CD14-positive monocyte (primary cell): ENCODE measurements at regions not wholly inside any gene's neighbourhood (a gene's known extent, or its start where the extent isn't known, plus 50 kb on each side); places are given as distances from the start of the nearest gene placed in this dataset.

Source experiments
- DNase-seq, 3 donors: peaks; one replicate each; pipeline ENCODE4 v3.0.0-alpha.2; 2011 to 2022
- H2AFZ ChIP-seq: 2 replicates; pipeline ENCODE4 v1.6.0; 2012; ENCODE audit warnings: mild to moderate bottlenecking, low read depth, low read length, inconsistent platforms; ENCODE audit not compliant: insufficient read depth, poor library complexity, severe bottlenecking
- H3K27ac ChIP-seq, 2 donors: 1 replicate in 1 of 2; 2 replicates in 1 of 2; pipeline ENCODE4 v1.5.1; 2012 to 2013; ENCODE audit warnings: low read length in 2 of 2, control low read depth in 1 of 2, inconsistent platforms in 1 of 2, low read depth in 1 of 2, mild to moderate bottlenecking in 1 of 2
- H3K27me3 ChIP-seq, 2 donors: one replicate each; pipeline versions ENCODE4 v1.6.0 to v1.6.1; 2011 to 2013; ENCODE audit warnings: low read length in 2 of 2; ENCODE audit not compliant: control insufficient read depth in 2 of 2, insufficient read depth in 2 of 2
- H3K36me3 ChIP-seq, 2 donors: replicated peaks in 1 of 2; 1 replicate in 1 of 2; 2 replicates in 1 of 2; pipeline versions ENCODE4 v1.5.1 to v1.6.1; 2012 to 2013; ENCODE audit warnings: low read length in 2 of 2, control low read depth in 1 of 2, inconsistent platforms in 1 of 2, mild to moderate bottlenecking in 1 of 2; ENCODE audit not compliant: insufficient read depth in 2 of 2, control insufficient read depth in 1 of 2
- H3K4me1 ChIP-seq, 2 donors: 1 replicate in 1 of 2; 2 replicates in 1 of 2; pipeline versions ENCODE4 v1.5.1 to v1.6.1; 2012 to 2013; ENCODE audit warnings: low read length in 2 of 2, control low read depth in 1 of 2, inconsistent platforms in 1 of 2, mild to moderate bottlenecking in 1 of 2, moderate library complexity in 1 of 2; ENCODE audit not compliant: insufficient read depth in 2 of 2, control insufficient read depth in 1 of 2
- H3K4me2 ChIP-seq: replicated peaks from 2 replicates; pipeline ENCODE3; 2012; ENCODE audit warnings: low read length, moderate library complexity, mild to moderate bottlenecking; ENCODE audit not compliant: poor library complexity, severe bottlenecking; ENCODE audit errors: extremely low read depth
- H3K4me3 ChIP-seq, 3 experiments: fragments of 200-600 bp in 1 of 3; sonication (generic) in 1 of 3; replicated peaks in 1 of 3; 1 replicate in 2 of 3; 2 replicates in 1 of 3; pipeline ENCODE4 v1.5.1; 2011 to 2013; ENCODE audit warnings: low read length in 3 of 3, mild to moderate bottlenecking in 3 of 3, control low read depth in 2 of 3, low read depth in 2 of 3, inconsistent platforms in 1 of 3, moderate library complexity in 1 of 3
- H3K79me2 ChIP-seq: 2 replicates; pipeline ENCODE4 v1.6.0; 2012; ENCODE audit warnings: mild to moderate bottlenecking, control low read depth, inconsistent platforms, low read length, moderate library complexity; ENCODE audit not compliant: insufficient read depth
- H3K9ac ChIP-seq: 2 replicates; pipeline ENCODE4 v1.6.0; 2017; ENCODE audit warnings: low read length, mild to moderate bottlenecking; ENCODE audit not compliant: insufficient read depth, poor library complexity, severe bottlenecking
- H3K9me3 ChIP-seq, 2 donors: replicated peaks in 1 of 2; 1 replicate in 1 of 2; 2 replicates in 1 of 2; pipeline versions ENCODE4 v1.5.1 to v1.6.1; 2012 to 2013; ENCODE audit warnings: low read length in 2 of 2, control low read depth in 1 of 2; ENCODE audit not compliant: control insufficient read depth in 1 of 2, insufficient read depth in 1 of 2
- H4K20me1 ChIP-seq: 2 replicates; pipeline ENCODE4 v1.6.0; 2012; ENCODE audit warnings: mild to moderate bottlenecking, low read length, control low read depth, moderate library complexity; ENCODE audit not compliant: insufficient read depth
- H3K27ac Mint-ChIP-seq, 7 donors: one replicate each; pipeline ENCODE4 v1.8.0; 2020; ENCODE audit warnings: mild to moderate bottlenecking in 7 of 7, mixed read lengths in 7 of 7, moderate library complexity in 6 of 7, inconsistent platforms in 2 of 7
- H3K27me3 Mint-ChIP-seq, 3 donors: one replicate each; pipeline ENCODE4 v1.8.0; 2021 to 2022; ENCODE audit warnings: low read depth in 3 of 3, mild to moderate bottlenecking in 3 of 3, mixed read lengths in 3 of 3, moderate library complexity in 3 of 3, inconsistent platforms in 1 of 3
- H3K36me3 Mint-ChIP-seq, 2 donors: one replicate each; pipeline ENCODE4 v1.8.0; 2020; ENCODE audit warnings: mixed read lengths in 2 of 2, inconsistent platforms in 1 of 2, mild to moderate bottlenecking in 1 of 2
- H3K4me1 Mint-ChIP-seq: one replicate; pipeline ENCODE4 v1.8.0; 2020; ENCODE audit warnings: mild to moderate bottlenecking, mixed read lengths
- H3K4me3 Mint-ChIP-seq, 2 donors: one replicate each; pipeline ENCODE4 v1.8.0; 2020; ENCODE audit warnings: mild to moderate bottlenecking in 2 of 2, mixed read lengths in 2 of 2, moderate library complexity in 1 of 2
- H3K9me3 Mint-ChIP-seq, 7 donors: one replicate each; pipeline ENCODE4 v1.8.0; 2020 to 2022; ENCODE audit warnings: mixed read lengths in 7 of 7, mild to moderate bottlenecking in 6 of 7, moderate library complexity in 6 of 7, inconsistent platforms in 2 of 7
- WGBS: methylation state at CpG from one replicate; pipeline ENCODE4 v1.1.5; 2013; ENCODE audit warnings: missing lambda C conversion rate; ENCODE audit not compliant: insufficient coverage; 5-methylcytosine and 5-hydroxymethylcytosine counted together
- intact Hi-C, 2 donors: fragments of 100-400 bp; cut with micrococcal nuclease; formaldehyde crosslinking; loops; one replicate each; pipeline versions ENCODE4 v1.15.0 to v1.15.1; 2023
- TF ChIP-seq, protein P1 (sequence below): fragments of 200-600 bp; IDR thresholded peaks from one replicate; pipeline ENCODE4 v1.8.0; 2022; ENCODE audit warnings: antibody characterized with exemption, mild to moderate bottlenecking

DNA sequence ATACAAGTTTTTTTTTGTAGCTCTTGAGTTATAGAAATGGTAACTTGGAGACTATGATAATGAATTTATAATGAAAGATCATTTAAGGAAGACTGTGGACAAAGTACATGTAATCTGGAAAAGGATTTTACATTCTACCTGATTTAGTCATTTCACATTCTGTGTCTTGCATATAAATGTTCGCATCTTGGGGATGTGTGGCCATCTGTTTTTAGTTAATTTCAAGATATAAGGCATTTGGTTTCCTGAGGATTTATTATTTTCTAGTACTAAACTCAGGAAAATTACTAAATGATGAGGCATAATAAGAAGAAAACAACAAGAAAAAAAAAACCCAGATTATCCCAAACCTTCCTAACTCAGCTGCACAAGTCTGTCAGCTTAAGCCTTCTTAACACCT, 112.7 kb upstream of the PRL start:
- no CpG with 5 or more reads among the region's 1 CpG for WGBS
- no peak overlapping the region for H3K9ac ChIP-seq
- H3K9me3 Mint-ChIP-seq, result peaks cover 0 to 4% (median 0%) of the 10 kb centered on the region in 7 donors
- H3K4me2 ChIP-seq, result no peak overlapping the region
- no peak overlapping the region for H3K4me3 ChIP-seq
- no peaks in the 10 kb centered on the region for H3K36me3 ChIP-seq
- no peaks in the 10 kb centered on the region for H3K79me2 ChIP-seq
- no peak for DNase-seq
- TF ChIP-seq, protein P1, sequence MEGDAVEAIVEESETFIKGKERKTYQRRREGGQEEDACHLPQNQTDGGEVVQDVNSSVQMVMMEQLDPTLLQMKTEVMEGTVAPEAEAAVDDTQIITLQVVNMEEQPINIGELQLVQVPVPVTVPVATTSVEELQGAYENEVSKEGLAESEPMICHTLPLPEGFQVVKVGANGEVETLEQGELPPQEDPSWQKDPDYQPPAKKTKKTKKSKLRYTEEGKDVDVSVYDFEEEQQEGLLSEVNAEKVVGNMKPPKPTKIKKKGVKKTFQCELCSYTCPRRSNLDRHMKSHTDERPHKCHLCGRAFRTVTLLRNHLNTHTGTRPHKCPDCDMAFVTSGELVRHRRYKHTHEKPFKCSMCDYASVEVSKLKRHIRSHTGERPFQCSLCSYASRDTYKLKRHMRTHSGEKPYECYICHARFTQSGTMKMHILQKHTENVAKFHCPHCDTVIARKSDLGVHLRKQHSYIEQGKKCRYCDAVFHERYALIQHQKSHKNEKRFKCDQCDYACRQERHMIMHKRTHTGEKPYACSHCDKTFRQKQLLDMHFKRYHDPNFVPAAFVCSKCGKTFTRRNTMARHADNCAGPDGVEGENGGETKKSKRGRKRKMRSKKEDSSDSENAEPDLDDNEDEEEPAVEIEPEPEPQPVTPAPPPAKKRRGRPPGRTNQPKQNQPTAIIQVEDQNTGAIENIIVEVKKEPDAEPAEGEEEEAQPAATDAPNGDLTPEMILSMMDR, result no peak
- H3K27ac ChIP-seq, result no peak overlapping the region
- H2AFZ ChIP-seq, result no peak overlapping the region
- peaks cover 0 to under 1% of the 10 kb centered on the region in 2 donors for H3K4me1 ChIP-seq
- H4K20me1 ChIP-seq, result no peaks in the 10 kb centered on the region
- no peak overlapping the region for H3K27ac Mint-ChIP-seq
- intact Hi-C loops, result no loop called here
- no peaks in the 10 kb centered on the region for H3K9me3 ChIP-seq
- H3K27me3 ChIP-seq, result no peaks in the 10 kb centered on the region
- no peak overlapping the region for H3K4me3 Mint-ChIP-seq
- H3K4me1 Mint-ChIP-seq, result peaks cover 11% of the 10 kb centered on the region
- H3K36me3 Mint-ChIP-seq, result no peaks in the 10 kb centered on the region
- H3K27me3 Mint-ChIP-seq, result no peaks in the 10 kb centered on the region

DNA sequence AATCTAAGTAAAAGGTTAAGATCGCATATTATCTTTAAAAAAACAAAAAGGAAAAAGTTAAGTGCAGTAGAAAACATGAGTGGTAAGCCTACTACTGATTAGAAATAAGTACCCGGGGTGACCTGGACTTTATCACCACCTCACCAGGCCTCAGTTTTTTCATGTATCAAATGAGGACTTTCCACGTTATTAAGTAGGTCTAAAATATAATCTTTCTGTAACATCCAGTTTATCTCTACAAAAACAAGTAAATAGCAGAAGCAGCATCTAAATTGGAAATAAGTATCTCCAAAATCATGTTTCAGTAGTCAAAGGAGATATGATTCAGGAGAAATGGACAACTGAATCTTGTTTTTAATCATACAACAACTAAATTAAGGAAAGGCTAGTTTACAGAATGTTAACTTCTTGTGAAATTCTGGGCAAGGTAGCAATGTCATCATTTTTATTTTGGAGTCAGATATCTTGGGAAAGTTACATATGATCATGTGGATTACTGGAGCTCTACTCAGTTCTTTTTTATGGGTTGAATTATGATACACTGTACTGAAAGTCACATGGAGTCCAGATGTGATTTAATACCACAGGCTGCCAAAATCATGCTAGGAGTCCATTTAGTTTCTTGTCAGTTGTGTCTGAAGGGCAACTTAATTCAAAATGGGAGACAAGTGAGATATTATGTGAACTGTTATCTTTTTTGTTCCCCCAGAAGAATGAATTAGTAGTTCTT, 114.7 kb upstream of the PRL start:
- Mint-ChIP-seq H3K36me3 (no peaks in the 10 kb centered on the region), H3K27me3 (no peaks in the 10 kb centered on the region), H3K4me3 (no peak overlapping the region), H3K27ac (no peak overlapping the region), H3K4me1 (peaks cover 15% of the 10 kb centered on the region), H3K9me3 (peaks cover 0 to 4% (median 2%) of the 10 kb centered on the region in 7 donors)
- Histone ChIP-seq H3K79me2 (no peaks in the 10 kb centered on the region), H3K4me1 (peaks cover 3 to 5% of the 10 kb centered on the region in 2 donors), H3K27ac (no peak overlapping the region), H3K9ac (no peak overlapping the region), H4K20me1 (no peaks in the 10 kb centered on the region), H3K4me2 (no peak overlapping the region), H2AFZ (peak overlapping the region; percentile 3), H3K4me3 (no peak overlapping the region), H3K36me3 (no peaks in the 10 kb centered on the region), H3K27me3 (no peaks in the 10 kb centered on the region), H3K9me3 (no peaks in the 10 kb centered on the region)
- WGBS, result no CpG with 5 or more reads among the region's 3 CpGs
- intact Hi-C loops, result no loop called here
- DNase-seq, result no peak
- TF ChIP-seq, protein P1, result no peak
